Glutamatergic neuron (in vitro differentiated cells): ENCODE measurements at regions not wholly inside any gene's neighbourhood (a gene's known extent, or its start where the extent isn't known, plus 50 kb on each side); places are given as distances from the start of the nearest gene placed in this dataset.

Experiments
- DNase-seq: peaks from one replicate; pipeline ENCODE4 v3.0.0; 2022
- H3K27ac Mint-ChIP-seq: one replicate; pipeline ENCODE4 v1.8.0; 2020; ENCODE audit warnings: mild to moderate bottlenecking, mixed read lengths, inconsistent platforms; ENCODE audit not compliant: unreplicated experiment
- H3K27me3 Mint-ChIP-seq: one replicate; pipeline ENCODE4 v1.8.0; 2020; ENCODE audit warnings: mild to moderate bottlenecking, moderate library complexity, mixed read lengths, inconsistent platforms; ENCODE audit not compliant: unreplicated experiment
- H3K36me3 Mint-ChIP-seq: one replicate; pipeline ENCODE4 v1.8.0; 2020; ENCODE audit warnings: mild to moderate bottlenecking, mixed read lengths, inconsistent platforms; ENCODE audit not compliant: unreplicated experiment
- H3K4me1 Mint-ChIP-seq: one replicate; pipeline ENCODE4 v1.8.0; 2020; ENCODE audit warnings: mild to moderate bottlenecking, low read depth, mixed read lengths, inconsistent platforms; ENCODE audit not compliant: unreplicated experiment
- H3K4me3 Mint-ChIP-seq: one replicate; pipeline ENCODE4 v1.8.0; 2020; ENCODE audit warnings: mild to moderate bottlenecking, mixed read lengths, inconsistent platforms; ENCODE audit not compliant: unreplicated experiment
- H3K9me3 Mint-ChIP-seq: one replicate; pipeline ENCODE4 v1.8.0; 2020; ENCODE audit warnings: mild to moderate bottlenecking, moderate library complexity, mixed read lengths, inconsistent platforms; ENCODE audit not compliant: unreplicated experiment
- CTCF ChIP-seq: fragments of 200-600 bp; sonication (generic); IDR thresholded peaks from one replicate; pipeline ENCODE4 v1.5.0; 2021; ENCODE audit not compliant: partially characterized antibody, unreplicated experiment

GRCh38 chr3:117483839-117484238 is 774.3 kb downstream of the TUSC7 start:
- Mint-ChIP-seq H3K4me1 (peaks cover 23% of the 10 kb centered on the region), H3K27me3 (peaks cover 2% of the 10 kb centered on the region), H3K27ac (peak overlapping the region; percentile 45), H3K9me3 (peaks cover 1% of the 10 kb centered on the region), H3K4me3 (no peak overlapping the region), H3K36me3 (no peaks in the 10 kb centered on the region)
- TF ChIP-seq CTCF, result no peak
- DNase-seq, result no peak

- peaks cover 1% of the 10 kb centered on the region for H3K9me3 Mint-ChIP-seq
- no peak for DNase-seq
- H3K4me3 Mint-ChIP-seq, result no peak overlapping the region
- H3K4me1 Mint-ChIP-seq, result peaks cover 23% of the 10 kb centered on the region
- no peaks in the 10 kb centered on the region for H3K36me3 Mint-ChIP-seq
- no peak for TF ChIP-seq CTCF
- no peak overlapping the region for H3K27ac Mint-ChIP-seq
- H3K27me3 Mint-ChIP-seq, result peaks cover 2% of the 10 kb centered on the region
Observed at GRCh38 chr3:117485841-117486240, 776.3 kb downstream of the TUSC7 start.

DNA sequence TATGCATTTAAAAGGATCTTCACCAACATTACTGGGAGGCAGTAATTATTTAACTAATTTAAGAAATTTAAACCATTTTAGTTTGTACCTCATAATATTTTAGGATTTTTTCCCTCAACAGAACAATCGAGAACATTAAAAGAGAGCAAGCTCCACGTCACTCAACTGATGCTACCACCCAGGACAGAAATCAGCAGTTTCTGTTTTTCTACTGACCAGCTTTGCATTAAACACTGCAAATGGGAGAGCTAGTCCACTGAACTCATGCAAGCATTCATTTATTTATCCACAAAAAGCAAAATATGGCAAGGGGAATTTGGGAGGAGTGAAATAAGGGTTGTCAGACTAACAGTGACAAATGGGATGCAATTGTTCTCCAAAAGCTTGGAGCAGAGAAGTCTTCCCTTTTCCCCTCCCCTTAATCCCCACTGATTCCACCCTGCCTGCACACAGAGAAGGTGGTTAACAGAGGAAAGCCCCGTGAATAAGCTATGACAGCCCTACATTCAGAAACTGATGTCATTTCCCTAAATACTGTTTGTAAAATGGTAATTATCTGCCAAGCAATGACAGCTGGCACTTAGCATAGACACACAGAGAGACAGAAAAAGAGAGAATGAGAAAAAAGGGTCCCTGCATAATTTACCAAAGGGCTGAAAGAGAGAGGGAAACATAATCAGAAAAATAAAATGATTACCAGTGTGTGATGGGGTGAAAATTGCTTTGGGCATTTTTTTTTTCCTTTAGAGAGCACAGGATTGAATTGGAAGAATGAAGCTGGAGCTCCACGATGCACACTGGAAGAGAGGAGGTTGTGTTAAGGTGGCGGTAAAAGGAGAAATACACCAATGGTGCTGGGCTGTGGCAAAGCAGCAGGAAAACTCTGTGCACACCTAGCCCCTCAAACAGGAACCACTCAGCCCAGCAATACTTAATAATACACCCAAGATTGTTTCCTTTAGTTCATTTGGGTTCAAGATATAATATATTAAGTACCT is 777.4 kb downstream of the TUSC7 start:
- no peak for TF ChIP-seq CTCF
- no peak for DNase-seq
- peaks cover 2% of the 10 kb centered on the region for H3K27me3 Mint-ChIP-seq

GRCh38 chr3:117488983-117489382 is 779.4 kb downstream of the TUSC7 start:
- H3K4me3 Mint-ChIP-seq, result no peak overlapping the region
- no peaks in the 10 kb centered on the region for H3K36me3 Mint-ChIP-seq
- DNase-seq, result no peak
- TF ChIP-seq CTCF, result no peak
- H3K4me1 Mint-ChIP-seq, result peaks cover 16% of the 10 kb centered on the region
- peaks cover 2% of the 10 kb centered on the region for H3K27me3 Mint-ChIP-seq
- H3K27ac Mint-ChIP-seq, result no peak overlapping the region
- peaks cover 3% of the 10 kb centered on the region for H3K9me3 Mint-ChIP-seq

More for the DNA sequence above, 777.4 kb downstream of the TUSC7 start:
- Mint-ChIP-seq H3K27ac (peak overlapping the region; percentile 30), H3K9me3 (peaks cover 1% of the 10 kb centered on the region), H3K4me1 (peaks cover 18% of the 10 kb centered on the region), H3K4me3 (no peak overlapping the region), H3K36me3 (no peaks in the 10 kb centered on the region)

DNA sequence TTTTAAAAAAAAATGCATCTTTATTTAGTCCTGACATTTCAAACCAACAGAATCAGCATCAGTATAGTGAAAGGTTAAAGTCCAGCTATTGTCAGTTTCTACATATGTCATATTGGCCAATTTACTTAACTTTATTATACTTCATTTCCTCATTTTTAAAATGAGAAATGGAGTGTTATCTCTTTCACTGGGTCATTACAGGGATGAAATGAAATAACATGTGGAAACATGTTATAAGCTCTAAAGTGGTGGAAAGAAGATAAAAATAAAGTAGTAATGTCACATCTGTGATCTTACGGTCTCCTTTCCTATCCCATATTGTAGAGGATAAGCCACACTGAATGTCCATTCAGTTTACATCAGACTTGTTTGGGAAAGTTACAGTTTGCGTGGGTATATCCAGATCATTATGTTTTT is 780.1 kb downstream of the TUSC7 start:
- H3K9me3 Mint-ChIP-seq, result peaks cover 3% of the 10 kb centered on the region
- DNase-seq, result no peak
- peaks cover 16% of the 10 kb centered on the region for H3K4me1 Mint-ChIP-seq
- peaks cover 2% of the 10 kb centered on the region for H3K27me3 Mint-ChIP-seq
- no peaks in the 10 kb centered on the region for H3K36me3 Mint-ChIP-seq
- H3K4me3 Mint-ChIP-seq, result no peak overlapping the region
- no peak for TF ChIP-seq CTCF
- H3K27ac Mint-ChIP-seq, result no peak overlapping the region
